ACC112 (cell line): ENCODE measurements at regions not wholly inside any gene's neighbourhood (a gene's known extent, or its start where the extent isn't known, plus 50 kb on each side); places are given as distances from the start of the nearest gene placed in this dataset.
"Not testable (repeated sequence)": the region's sequence is repeated elsewhere in the genome, so short reads cannot be mapped to it uniquely, and the experiment has no call there.

ENCODE experiments used
- H2AFZ ChIP-seq: fragments of 200-600 bp; sonication (generic); one replicate; pipeline ENCODE4 v1.6.0; 2017; ENCODE audit warnings: antibody characterized with exemption, low read length; ENCODE audit not compliant: unreplicated experiment
- H3K27ac ChIP-seq: fragments of 200-600 bp; sonication (generic); 2 replicates; pipeline ENCODE4 v1.5.1; 2014; ENCODE audit warnings: low read depth, mild to moderate bottlenecking, antibody characterized with exemption, low read length, moderate library complexity
- H3K27me3 ChIP-seq: fragments of 200-600 bp; sonication (generic); 2 replicates; pipeline ENCODE4 v1.6.1; 2014; ENCODE audit warnings: mild to moderate bottlenecking, antibody characterized with exemption, low read length, moderate library complexity, mixed read lengths; ENCODE audit not compliant: insufficient read depth
- H3K36me3 ChIP-seq: fragments of 200-600 bp; sonication (generic); 2 replicates; pipeline ENCODE4 v1.6.1; 2016; ENCODE audit warnings: mild to moderate bottlenecking, antibody characterized with exemption, low read length, moderate library complexity, mixed read lengths; ENCODE audit not compliant: insufficient read depth
- H3K4me1 ChIP-seq: fragments of 200-600 bp; sonication (generic); one replicate; pipeline ENCODE4 v1.6.1; 2016; ENCODE audit warnings: low read length, mixed read lengths; ENCODE audit not compliant: insufficient read depth, unreplicated experiment, control insufficient read depth
- H3K4me3 ChIP-seq: fragments of 200-600 bp; sonication (generic); 2 replicates; pipeline ENCODE4 v1.5.1; 2014; ENCODE audit warnings: mild to moderate bottlenecking, low read depth, low read length
- H3K79me2 ChIP-seq: fragments of 200-600 bp; sonication (generic); one replicate; pipeline ENCODE4 v1.6.0; 2016; ENCODE audit warnings: low read length; ENCODE audit not compliant: control insufficient read depth, unreplicated experiment, insufficient read depth

GRCh38 chr2:113823716-113824595 lies 65.9 kb upstream of the ACTR3 start:
- H3K27me3 ChIP-seq, result no peaks in the 10 kb centered on the region
- H3K27ac ChIP-seq, result no peak overlapping the region
- no peak overlapping the region for H3K4me3 ChIP-seq
- H2AFZ ChIP-seq, result no peak overlapping the region
- no peaks in the 10 kb centered on the region for H3K36me3 ChIP-seq
- H3K4me1 ChIP-seq, result peaks cover 3% of the 10 kb centered on the region
- no peaks in the 10 kb centered on the region for H3K79me2 ChIP-seq

GRCh38 chr2:113822087-113822815 lies 65.8 kb upstream of the SLC35F5 start:
- no peak overlapping the region for H3K4me3 ChIP-seq

GRCh38 chr2:113818382-113818951 lies 62.0 kb upstream of the SLC35F5 start:
- Histone ChIP-seq H3K27ac (peak overlapping the region; percentile 30; the same call in 1 of the 2 replicates), H3K27me3 (no peaks in the 10 kb centered on the region), H2AFZ (peak overlapping the region; percentile 26), H3K4me3 (peak overlapping the region; percentile 4; the same call in 1 of the 2 replicates), H3K4me1 (peaks cover 13% of the 10 kb centered on the region), H3K36me3 (no peaks in the 10 kb centered on the region), H3K79me2 (no peaks in the 10 kb centered on the region)

More at GRCh38 chr2:113822087-113822815, 65.8 kb upstream of the SLC35F5 start:
- Histone ChIP-seq H3K4me1 (peaks cover 13% of the 10 kb centered on the region), H3K79me2 (no peaks in the 10 kb centered on the region), H3K27me3 (no peaks in the 10 kb centered on the region), H3K27ac (no peak overlapping the region), H2AFZ (no peak overlapping the region), H3K36me3 (no peaks in the 10 kb centered on the region)

GRCh38 chr2:113813396-113813795 lies 57.0 kb upstream of the SLC35F5 start:
- not testable (repeated sequence) for H3K27me3 ChIP-seq, H2AFZ ChIP-seq, H3K27ac ChIP-seq, H3K4me3 ChIP-seq, H3K4me1 ChIP-seq, H3K36me3 ChIP-seq, H3K79me2 ChIP-seq

- Histone ChIP-seq H3K4me3 (no peak overlapping the region), H3K27ac (no peak overlapping the region), H3K4me1 (no peaks in the 10 kb centered on the region), H2AFZ (no peak overlapping the region), H3K79me2 (no peaks in the 10 kb centered on the region), H3K36me3 (no peaks in the 10 kb centered on the region), H3K27me3 (no peaks in the 10 kb centered on the region)
These were observed 55.8 kb upstream of the SLC35F5 start for GRCh38 chr2:113812204-113812603.

- H3K4me1 ChIP-seq, result no peaks in the 10 kb centered on the region
- H3K4me3 ChIP-seq, result no peak overlapping the region
- H3K27me3 ChIP-seq, result no peaks in the 10 kb centered on the region
- no peaks in the 10 kb centered on the region for H3K36me3 ChIP-seq
- no peak overlapping the region for H3K27ac ChIP-seq
- H3K79me2 ChIP-seq, result no peaks in the 10 kb centered on the region
- H2AFZ ChIP-seq, result no peak overlapping the region
These were observed 52.8 kb upstream of the SLC35F5 start for GRCh38 chr2:113809076-113809736.

- no peak overlapping the region for H3K4me3 ChIP-seq
- H3K36me3 ChIP-seq, result no peaks in the 10 kb centered on the region
- H3K27me3 ChIP-seq, result no peaks in the 10 kb centered on the region
- no peak overlapping the region for H3K27ac ChIP-seq
- no peak overlapping the region for H2AFZ ChIP-seq
- H3K79me2 ChIP-seq, result no peaks in the 10 kb centered on the region
- no peaks in the 10 kb centered on the region for H3K4me1 ChIP-seq
These were observed 51.3 kb upstream of the SLC35F5 start for GRCh38 chr2:113807721-113808120.

- H3K27ac ChIP-seq, result no peak overlapping the region
- H3K27me3 ChIP-seq, result no peaks in the 10 kb centered on the region
- H3K4me1 ChIP-seq, result no peaks in the 10 kb centered on the region
- no peak overlapping the region for H3K4me3 ChIP-seq
- no peaks in the 10 kb centered on the region for H3K36me3 ChIP-seq
- H2AFZ ChIP-seq, result no peak overlapping the region
- no peaks in the 10 kb centered on the region for H3K79me2 ChIP-seq
These were observed 49.9 kb upstream of the SLC35F5 start for GRCh38 chr2:113806217-113806913.
